DMS53 treated with DMSO at 0.1 percent for 48 hours (cell line): ENCODE measurements at regions not wholly inside any gene's neighbourhood (a gene's known extent, or its start where the extent isn't known, plus 50 kb on each side); places are given as distances from the start of the nearest gene placed in this dataset.
A peak's percentile ranks its signal among the peaks of the same experiment; 100 is the strongest.
"Not testable (repeated sequence)": the region's sequence is repeated elsewhere in the genome, so short reads cannot be mapped to it uniquely, and the experiment has no call there.

Experiments used
- DNase-seq: peaks from one replicate; lab custom pipeline; 2025; ENCODE audit not compliant: unreplicated experiment; lab: John Stamatoyannopoulos, UW

DNA sequence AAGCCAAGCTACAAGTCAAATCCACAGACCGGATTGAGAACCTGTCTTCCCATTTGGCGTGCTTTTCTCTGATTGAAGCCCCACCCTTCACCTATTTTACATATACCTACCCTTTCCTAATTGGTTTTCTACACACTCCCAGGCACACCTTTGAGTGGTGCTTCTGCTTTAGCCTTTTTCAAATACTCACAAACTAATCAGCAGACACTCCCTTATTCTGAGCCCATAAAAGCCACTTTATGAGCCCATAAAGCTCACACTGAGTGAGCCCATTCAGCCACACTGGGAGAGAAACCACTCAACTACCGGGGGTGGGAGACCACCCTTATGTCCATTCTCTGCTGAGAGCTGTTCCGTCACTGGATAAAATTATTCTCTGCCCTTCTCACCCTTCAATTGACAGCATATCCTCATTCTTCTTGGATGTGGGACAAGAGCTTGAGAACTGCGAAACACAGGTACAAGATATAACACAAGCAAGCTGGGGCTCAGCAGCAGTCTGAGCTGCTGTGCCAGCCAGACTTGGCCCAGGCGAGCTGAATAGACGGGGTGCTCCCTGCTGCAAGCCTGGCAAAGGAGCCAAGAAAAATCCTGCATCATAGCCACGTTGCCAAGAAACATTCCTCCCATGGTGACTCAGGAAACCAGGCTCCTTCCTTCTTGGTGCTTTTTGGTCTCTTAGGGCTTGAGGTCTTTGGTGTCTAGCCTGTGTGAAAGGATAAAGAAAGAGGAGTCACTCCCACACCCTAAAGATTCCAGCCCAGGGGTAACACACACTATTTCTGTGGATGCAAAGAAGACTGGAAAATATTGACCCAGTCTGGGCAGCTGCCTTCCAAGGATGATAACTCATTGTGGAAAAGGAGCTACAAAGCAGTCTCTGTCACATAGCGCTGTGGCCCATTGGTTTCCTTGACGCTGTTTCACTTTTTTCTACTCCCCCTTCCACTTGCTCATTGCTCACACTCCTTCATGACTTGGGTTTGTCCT is 609.7 kb downstream of the MCTP2 start:
- DNase-seq: no peak

DNA sequence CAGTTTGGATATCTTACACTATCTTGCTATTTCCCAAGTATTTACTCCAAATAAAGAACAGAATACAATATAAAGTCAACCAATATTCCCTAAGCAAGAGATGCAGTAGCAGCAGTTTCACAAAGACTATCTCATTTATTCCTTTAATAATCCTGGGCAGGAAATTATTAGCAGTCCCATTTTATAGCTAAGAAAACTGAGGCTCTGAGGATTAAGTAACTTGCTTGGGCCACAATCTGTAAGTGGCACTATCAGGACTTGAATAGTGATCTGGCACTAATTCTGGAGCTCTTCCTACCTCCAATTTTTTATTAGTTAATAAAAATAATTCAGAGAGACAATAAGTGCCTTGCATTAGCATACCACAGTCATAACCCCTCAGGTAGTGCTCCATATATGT is 611.7 kb downstream of the MCTP2 start:
- DNase-seq: no peak

DNA sequence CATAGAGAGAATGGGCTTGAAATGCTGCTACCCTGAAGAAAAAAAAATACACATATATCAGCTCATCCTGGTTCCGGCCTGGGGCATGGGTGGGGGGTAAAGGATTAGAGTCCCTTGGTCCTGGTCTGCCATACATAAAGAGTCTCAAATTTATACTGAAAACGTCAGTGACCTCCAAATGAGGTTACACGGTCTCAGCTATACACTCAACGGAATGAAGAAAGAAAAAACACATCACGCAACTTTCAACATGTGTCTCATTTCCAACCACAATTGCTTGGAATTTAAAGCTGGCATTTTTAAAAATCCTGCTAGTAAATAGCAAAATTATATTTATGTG is 612.8 kb downstream of the MCTP2 start:
- no peak for DNase-seq

DNA sequence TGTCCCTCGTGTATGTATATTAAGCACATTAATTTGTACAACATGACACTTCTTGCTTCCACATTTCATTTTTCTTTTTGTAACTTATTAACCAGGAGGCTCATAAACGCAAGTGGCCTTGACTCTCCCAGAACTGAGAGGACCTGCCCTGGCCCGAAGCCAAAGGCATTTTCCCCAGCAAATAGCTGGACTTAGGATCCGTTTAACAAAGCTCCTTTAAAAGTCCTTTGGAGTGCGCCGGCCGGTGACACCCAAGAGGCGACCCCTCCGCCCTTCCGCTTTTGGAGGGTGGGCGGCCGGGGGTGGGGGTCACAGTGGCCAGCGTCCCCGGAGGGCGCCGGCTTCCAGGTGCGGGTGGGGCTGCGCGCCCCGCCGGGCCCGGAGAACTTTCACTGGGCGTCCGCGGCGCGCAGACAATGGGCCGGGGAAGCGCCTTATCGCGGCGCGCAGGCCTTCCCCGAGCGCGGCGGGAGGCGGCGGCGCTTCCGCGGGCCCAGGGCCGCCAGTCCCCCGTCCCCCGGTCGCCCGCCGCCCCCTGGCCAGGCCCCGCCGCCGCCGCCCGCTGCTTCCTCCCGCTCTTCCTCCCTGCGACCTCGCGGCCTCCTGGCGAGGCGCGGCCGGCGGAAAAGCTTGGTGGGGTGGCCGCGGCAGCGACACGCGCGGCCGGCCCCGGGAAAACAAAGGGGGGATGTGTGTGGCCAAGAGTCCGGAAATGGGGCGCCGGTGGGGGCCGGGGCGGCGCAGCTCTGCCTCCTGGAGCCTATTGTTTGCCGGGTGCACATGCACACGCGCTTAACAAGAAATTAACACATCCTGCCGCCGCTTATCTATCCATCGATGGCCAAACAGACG is 613.4 kb downstream of the MCTP2 start:
- peak; percentile 1 for DNase-seq

DNA sequence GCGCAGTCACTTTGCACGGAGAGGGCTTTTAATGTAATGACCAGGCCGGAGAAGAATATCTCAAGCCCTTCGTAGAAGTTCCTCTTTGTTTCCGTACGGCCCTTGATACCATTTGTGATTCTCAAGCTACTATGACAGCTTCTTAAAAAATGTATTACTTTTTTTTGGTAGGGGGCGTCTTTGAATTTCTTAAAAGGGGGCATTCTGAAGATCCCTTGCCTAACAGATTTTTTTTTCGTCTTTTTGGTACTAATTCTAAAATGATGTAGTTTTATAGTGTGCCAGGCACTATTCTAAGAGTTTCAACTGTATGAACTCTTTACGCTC is 614.0 kb downstream of the MCTP2 start:
- DNase-seq: no peak

DNA sequence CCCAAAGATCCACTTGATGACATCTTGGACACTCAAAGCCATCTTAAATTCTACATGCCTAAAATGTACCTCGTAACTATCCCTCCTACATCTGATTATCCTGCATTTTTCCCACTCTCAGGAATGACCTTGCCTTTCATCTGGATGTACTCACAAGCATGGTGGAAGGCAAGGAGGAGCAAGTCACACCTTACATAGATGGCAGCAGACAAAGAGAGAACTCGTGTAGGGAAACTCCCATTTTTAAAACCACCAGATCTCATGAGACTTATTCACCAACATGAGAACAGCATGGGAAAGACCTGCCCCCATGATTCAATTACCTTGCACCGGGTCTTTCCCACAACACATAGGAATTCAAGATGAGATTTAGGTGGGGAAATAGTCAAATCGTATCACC is 616.0 kb downstream of the MCTP2 start:
- no peak for DNase-seq

DNA sequence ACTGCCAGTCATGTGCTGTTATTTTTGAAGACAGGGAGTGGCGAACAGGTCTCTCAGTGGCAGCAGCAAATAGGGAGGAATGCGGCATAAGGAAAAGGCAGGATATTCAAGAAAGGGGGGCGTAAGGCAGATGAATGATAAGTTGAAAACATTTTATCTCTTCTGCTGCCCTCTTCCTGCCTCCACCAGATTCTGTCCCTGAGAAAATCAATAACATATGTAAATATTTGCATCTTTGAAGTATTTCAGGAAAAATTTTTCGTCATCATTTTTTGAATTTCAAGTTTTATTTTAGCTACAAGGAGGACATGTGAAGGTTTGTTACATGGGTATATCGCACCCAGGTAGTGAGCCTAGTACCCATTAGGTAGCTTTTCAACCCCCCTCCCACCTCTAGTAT is 616.7 kb downstream of the MCTP2 start:
- no peak for DNase-seq

DNA sequence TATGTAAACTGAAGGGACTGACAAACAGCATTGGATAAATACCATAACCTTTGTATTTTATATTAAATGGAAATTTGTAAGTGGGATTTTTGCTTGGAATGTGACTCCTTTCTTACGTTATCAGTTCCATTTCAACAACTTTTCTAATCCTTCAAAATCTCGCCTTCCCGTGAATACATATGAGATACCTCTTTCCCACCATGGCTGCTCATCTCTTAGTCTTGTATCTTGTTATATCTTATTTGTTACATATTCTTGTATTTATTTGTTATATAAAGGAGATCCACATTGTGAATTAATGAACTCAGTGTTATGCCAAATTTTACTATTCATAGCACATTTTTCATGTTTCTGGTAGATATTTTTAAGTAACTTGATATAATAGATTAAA is 623.7 kb downstream of the MCTP2 start:
- DNase-seq: no peak

DNA sequence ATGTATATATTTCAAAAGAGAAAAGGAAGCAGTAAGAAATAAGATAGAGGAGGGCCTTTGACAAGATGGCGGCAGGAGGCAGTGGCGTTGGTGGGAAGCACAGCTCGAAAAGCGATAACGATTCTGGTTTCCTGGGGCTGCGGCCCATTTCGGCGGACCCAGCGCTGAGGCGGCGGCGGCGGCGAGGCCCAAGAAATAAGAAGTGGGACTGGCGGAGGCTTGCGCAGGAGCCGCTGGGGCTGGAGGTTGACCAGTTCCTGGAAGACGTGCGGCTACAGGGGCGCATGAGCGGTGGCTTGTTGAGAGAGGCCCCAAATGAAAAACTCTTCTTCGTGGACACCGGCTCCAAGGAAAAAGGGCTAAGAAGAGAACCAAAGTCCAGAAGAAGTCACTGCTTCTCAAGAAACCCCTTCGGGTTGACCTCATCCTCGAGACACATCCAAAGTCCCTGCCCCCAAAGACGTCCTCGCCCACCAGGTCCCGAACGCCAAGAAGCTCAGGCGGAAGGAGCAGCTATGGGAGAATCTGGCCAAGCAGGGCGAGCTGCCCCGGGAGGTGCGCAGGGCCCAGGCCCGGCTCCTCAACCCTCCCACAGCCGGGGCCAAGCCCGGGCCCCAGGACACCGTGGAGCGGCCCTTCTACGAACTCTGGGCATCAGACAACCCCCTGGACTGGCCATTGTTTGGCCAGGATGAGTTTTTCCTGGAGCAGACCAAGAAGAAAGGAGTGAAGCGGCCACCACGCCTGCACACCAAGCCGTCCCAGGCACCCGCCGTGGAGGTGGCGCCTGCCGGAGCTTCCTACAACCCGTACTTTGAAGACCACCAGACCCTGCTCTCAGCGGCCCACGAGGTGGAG is 624.3 kb downstream of the MCTP2 start:
- DNase-seq: no peak

DNA sequence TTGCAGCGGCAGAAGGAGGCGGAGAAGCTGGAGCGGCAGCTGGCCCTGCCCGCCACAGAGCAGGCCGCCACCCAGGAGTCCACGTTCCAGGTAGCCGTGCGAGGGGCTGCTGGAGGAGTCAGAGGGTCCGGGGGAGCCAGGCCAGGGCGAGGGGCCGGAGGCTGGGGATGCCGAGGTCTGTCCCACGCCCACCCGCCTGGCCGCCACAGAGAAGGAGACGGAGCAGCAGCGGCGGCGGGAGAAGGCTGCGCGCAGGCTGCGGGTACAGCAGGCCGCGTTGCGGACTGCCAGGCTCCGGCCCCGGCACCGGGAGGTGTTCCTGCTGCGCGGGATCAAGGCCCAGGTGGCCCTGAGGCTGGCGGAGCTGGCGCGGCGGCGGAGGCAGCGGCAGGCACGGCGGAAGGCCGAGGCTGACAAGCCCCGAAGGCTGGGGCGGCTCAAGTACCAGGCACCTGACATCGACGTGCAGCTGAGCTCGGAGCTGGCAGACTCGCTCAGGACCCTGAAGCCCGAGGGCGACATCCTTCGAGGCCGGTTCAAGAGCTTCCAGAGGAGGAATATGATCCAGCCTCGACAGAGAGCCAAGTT is 625.0 kb downstream of the MCTP2 start:
- no peak for DNase-seq

DNA sequence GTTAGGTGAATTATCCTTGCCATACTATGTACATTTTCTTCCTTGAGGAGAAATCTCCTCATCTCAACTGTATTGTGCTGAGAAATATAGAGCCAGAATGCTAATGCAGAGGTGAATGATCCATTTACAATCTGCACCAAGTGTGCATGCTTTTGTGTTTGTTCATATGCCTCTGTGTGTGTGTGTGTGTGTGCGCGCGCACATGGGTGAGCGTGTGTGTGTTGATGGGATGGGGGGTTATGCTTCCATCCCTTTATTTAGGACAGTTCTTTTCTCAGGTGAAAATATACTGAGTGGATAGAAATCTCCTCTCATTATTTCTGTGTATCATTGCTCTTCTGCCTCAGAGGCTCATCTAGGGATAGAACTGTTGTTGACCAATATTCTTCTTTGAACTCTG is 626.1 kb downstream of the MCTP2 start:
- DNase-seq: no peak

DNA sequence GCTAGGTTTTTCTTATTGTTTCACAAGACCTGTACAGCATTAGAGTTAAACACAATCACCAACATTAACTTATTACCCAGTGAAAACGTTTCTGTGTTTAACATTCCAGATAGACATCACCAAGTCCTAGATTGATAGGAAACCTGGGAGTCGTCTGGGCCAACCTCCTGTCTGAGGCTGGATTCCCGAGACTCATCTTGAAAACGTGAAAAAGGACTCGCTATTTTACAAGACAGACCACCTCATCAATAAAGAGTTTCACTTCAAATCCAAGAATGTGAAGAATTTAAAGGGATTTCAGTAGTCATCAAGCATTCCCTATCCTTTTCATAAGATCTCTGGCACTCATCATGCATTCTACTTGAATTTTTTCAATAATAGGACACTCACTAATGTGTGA is 626.6 kb downstream of the MCTP2 start:
- no peak for DNase-seq

DNA sequence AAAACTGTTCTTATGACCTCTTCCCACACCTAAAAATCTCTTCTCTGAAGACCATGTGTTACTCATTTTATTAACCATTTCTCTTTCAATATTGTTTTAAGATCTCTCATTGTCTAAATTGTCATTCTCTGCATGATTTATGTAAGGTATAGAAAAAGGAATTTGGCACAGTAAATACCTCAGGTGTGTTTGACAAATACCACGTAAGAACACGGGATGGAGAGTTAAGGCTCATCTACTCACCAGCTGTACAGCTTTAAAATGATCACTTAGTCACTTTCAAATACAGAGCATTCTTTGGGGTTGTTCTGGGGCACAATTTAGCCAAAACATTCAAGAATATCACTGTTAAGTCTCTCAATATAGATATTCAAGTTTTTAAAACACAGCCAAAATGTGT is 627.1 kb downstream of the MCTP2 start:
- DNase-seq: no peak

DNA sequence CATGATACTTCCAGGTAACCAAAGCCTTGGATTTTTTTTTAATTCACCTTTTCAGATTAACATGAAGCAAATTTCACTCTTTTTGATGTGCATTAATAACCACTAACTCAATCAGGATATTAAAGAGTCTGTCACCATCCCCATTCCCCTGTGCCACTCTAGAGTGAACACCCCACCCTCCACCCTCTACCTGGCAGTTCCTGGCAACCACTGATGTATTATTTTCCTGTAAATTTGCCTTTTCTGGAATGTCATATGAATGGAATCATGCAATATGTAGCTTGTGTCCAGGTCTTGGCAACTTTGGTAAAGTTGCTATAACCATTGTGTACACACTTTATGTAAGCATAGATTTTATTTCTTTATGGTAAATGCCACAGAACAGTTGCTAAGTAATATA is 627.6 kb downstream of the MCTP2 start:
- DNase-seq: no peak

DNA sequence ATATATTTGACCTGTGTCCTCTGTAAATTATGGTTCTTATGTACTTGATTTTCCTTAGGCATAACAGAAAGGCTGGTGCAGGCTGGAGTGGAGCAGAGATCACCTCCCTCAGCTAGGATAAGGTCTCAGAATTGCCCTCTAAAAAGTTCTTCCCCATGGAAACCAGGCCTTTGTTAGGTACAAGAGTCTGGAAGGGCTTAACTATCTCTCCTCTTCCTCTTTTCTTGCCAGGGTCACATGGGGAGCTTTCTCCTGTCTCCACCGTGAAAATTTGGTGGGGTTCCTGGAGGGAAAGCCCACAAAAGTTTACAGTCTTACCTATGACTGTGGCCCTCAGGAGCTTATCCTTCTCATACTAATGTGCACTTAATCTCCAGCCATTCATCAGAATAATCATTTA is 633.2 kb downstream of the MCTP2 start:
- DNase-seq: no peak

DNA sequence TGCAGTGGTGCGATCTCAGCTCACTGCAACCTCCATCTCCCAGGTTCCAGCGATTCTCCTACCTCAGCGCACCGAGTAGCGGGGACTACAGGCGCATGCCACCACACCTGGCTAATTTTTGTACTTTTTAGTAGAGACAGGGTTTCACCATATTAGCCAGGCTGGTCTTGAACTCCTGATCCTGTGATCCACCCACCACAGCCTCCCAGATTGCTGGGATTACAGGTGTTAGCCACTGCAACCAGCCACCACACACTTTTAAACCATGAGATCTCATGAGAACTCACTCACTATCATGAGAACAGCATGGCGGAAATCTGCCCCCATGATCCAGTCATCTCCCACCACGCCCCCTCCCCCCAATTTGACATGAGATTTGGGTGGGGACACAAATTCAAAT is 636.9 kb downstream of the MCTP2 start:
- DNase-seq: not testable (repeated sequence)

DNA sequence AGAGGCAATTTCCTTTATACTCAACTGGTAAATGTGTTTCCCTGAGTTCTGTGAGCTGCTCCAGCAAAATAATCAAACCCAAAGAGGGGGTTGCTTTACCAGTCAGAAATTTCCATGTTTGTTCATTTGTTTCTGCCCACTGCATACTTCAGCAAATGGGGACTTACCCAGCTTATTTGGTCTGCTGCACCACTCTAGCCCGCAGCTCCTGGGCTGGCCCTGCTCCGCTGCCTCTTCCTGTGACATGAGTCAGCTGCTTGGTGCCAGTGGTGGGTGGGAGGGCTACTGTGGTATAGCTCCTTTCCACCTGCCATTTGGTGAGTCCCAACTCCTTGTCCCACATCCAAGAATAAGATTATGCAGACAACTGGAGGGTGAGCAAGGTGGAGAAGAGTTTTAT is 644.2 kb downstream of the MCTP2 start:
- DNase-seq: no peak

DNA sequence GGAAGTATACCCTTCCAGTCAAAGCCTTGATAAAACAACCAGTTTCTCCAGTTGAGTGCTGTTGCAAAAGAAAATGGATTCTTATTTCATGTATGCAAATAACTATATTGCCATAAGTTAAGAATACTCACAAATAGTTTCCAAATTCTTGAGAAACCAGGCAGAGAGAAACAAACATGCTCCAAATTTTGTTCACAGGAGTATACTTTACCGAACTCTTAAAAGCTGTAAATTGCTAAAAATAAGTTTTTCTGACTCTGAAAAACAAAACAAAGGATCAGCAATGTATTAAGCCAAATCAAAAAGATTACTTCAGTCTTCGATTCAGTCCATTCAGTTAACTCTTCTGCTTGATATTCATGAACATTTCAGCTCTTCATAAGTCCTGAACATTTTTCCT is 646.5 kb downstream of the MCTP2 start:
- no peak for DNase-seq

DNA sequence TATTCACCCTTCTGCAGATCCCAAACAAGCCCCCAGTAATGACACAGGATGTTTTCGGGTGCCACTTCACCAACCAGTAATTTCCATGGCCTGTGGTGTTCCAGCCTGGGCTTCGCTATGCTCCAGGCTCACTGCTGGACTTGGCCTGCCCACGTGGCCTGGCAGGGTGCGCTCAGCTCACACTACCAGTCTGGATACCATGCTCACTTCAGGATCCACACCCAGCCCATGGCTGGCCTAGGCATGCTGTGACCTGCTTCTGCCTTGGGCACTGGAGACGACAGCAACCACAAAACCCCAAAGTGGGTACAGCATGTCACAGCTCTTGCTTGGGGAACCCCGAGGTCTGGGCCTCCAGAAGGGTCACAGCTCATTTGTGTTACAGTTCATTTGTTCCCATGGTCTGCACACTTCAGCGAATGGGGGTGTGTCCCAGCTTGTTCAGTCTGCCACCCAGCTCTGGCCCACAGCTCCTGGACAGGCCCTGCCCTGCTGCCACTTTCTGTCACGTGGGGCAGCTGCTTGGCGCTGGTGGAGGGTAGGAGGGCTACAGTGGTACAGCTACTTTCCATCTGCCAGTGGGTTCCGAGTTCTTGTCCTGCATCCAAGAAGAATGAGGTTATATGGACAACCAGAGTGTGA is 650.8 kb downstream of the MCTP2 start:
- DNase-seq: no peak

DNA sequence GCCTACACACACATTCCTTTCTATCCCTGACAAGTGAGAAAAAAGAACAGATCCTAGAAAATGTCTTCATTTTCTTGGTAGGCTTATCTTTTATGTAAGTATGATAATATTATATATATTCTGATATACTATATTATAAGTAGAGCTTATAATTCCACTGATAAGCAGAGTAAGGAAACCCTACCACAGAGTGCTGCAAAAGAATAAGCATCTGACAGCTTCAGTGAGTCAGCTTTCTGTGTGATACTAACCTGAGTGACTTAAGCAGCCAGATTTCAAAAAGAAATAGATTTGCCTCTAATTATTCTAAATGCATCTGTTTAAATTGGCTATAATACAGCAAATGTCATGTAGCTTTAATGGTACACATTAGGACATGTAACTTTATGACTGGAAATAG is 656.0 kb downstream of the MCTP2 start:
- DNase-seq: no peak

DNA sequence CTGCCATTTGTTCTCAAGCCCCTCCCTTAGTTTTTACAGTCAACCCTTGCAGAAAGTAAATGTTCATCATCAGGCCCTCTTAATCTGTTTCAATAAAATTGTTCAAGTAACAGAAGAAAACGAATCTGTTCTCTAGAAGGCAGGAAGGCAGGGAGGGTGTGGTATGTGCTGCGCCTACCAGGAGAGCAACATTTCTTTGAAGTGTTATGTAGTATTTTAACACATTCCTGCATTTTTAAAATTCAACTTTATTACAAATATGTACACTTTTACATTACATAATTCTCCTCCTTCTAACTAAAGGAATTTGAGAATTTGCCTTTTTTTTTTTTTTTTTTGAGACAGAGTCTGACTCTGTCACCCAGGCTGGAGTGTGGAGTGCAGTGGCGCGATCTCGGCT is 657.8 kb downstream of the MCTP2 start:
- DNase-seq: no peak
